NCI-H1436 treated with DMSO at 0.1 percent for 48 hours (cell line): ENCODE measurements at regions not wholly inside any gene's neighbourhood (a gene's known extent, or its start where the extent isn't known, plus 50 kb on each side); places are given as distances from the start of the nearest gene placed in this dataset.

Source experiments
- DNase-seq: peaks from one replicate; lab custom pipeline; 2025; lab: John Stamatoyannopoulos, UW

GRCh38 chr2:2528846-2529245, 197.8 kb upstream of the MYT1L start:
- DNase-seq, result no peak

GRCh38 chr2:2527148-2527547, 196.1 kb upstream of the MYT1L start:
- no peak for DNase-seq

- no peak for DNase-seq
Observed at GRCh38 chr2:2524348-2524941, 193.4 kb upstream of the MYT1L start.

GRCh38 chr2:2523461-2524347, 192.6 kb upstream of the MYT1L start:
- DNase-seq, result no peak

- no peak for DNase-seq
Observed at GRCh38 chr2:2520401-2520811, 189.3 kb upstream of the MYT1L start.

- DNase-seq, result no peak
Observed at GRCh38 chr2:2519381-2519780, 188.3 kb upstream of the MYT1L start.

- DNase-seq, result no peak
Observed at GRCh38 chr2:2517399-2517798, 186.3 kb upstream of the MYT1L start.

- no peak for DNase-seq
Observed at GRCh38 chr2:2516386-2516785, 185.3 kb upstream of the MYT1L start.

- DNase-seq, result no peak
Observed at GRCh38 chr2:2512931-2513330, 181.9 kb upstream of the MYT1L start.

- DNase-seq, result no peak
Observed at GRCh38 chr2:2507417-2507997, 176.4 kb upstream of the MYT1L start.

GRCh38 chr2:2506536-2506935, 175.5 kb upstream of the MYT1L start:
- DNase-seq, result no peak

GRCh38 chr2:2505604-2506003, 174.5 kb upstream of the MYT1L start:
- DNase-seq, result no peak

GRCh38 chr2:2503864-2504418, 172.9 kb upstream of the MYT1L start:
- no peak for DNase-seq

- DNase-seq, result no peak
Observed at GRCh38 chr2:2502201-2502549, 171.1 kb upstream of the MYT1L start.

GRCh38 chr2:2501454-2502200, 170.6 kb upstream of the MYT1L start:
- DNase-seq, result no peak

- DNase-seq, result no peak
Observed at GRCh38 chr2:2495606-2496005, 164.5 kb upstream of the MYT1L start.

- DNase-seq, result no peak
Observed at GRCh38 chr2:2493496-2493895, 162.4 kb upstream of the MYT1L start.

- DNase-seq, result no peak
Observed at GRCh38 chr2:2492800-2493199, 161.7 kb upstream of the MYT1L start.

GRCh38 chr2:2491964-2492363, 160.9 kb upstream of the MYT1L start:
- no peak for DNase-seq

GRCh38 chr2:2484301-2484700, 153.2 kb upstream of the MYT1L start:
- no peak for DNase-seq

- DNase-seq, result no peak
Observed at GRCh38 chr2:2482851-2483250, 151.8 kb upstream of the MYT1L start.

GRCh38 chr2:2472881-2473280, 141.8 kb upstream of the MYT1L start:
- no peak for DNase-seq
